Fibroblast of lung (primary cell): ENCODE measurements at regions not wholly inside any gene's neighbourhood (a gene's known extent, or its start where the extent isn't known, plus 50 kb on each side); places are given as distances from the start of the nearest gene placed in this dataset.

ENCODE experiments used
- DNase-seq, 2 donors: peaks; one replicate each; pipeline versions ENCODE4 v3.0.0 to v3.0.0-alpha.2; 2010; ENCODE audit warnings: low read depth in 2 of 2
- H2AFZ ChIP-seq: 2 replicates; pipeline ENCODE4 v1.5.1; 2012; ENCODE audit warnings: low read length, control low read depth, inconsistent platforms
- H3K27ac ChIP-seq: 2 replicates; pipeline ENCODE4 v1.5.1; 2011; ENCODE audit warnings: low read length, control low read depth; ENCODE audit not compliant: insufficient read depth
- H3K27me3 ChIP-seq: 2 replicates; pipeline ENCODE4 v1.5.1; 2011; ENCODE audit warnings: mild to moderate bottlenecking, low read length; ENCODE audit not compliant: control insufficient read depth, insufficient read depth
- H3K36me3 ChIP-seq: 2 replicates; pipeline ENCODE4 v1.5.1; 2011; ENCODE audit warnings: low read length; ENCODE audit not compliant: control insufficient read depth, insufficient read depth
- H3K4me1 ChIP-seq: 2 replicates; pipeline ENCODE4 v1.5.1; 2011; ENCODE audit warnings: low read length; ENCODE audit not compliant: control insufficient read depth, insufficient read depth; ENCODE audit errors: extremely low read depth
- H3K4me2 ChIP-seq: 2 replicates; pipeline ENCODE4 v1.5.1; 2011; ENCODE audit warnings: low read length, control low read depth; ENCODE audit not compliant: insufficient read depth; ENCODE audit errors: extremely low read depth
- H3K4me3 ChIP-seq, 4 experiments: fragments of 200-600 bp in 1 of 4; sonication (generic) in 1 of 4; replicated peaks in 1 of 4; 2 replicates each; pipeline ENCODE4 v1.5.1; 2011 to 2016; ENCODE audit warnings: low read length in 4 of 4, low read depth in 3 of 4, mild to moderate bottlenecking in 3 of 4, control low read depth in 2 of 4, inconsistent platforms in 1 of 4, mixed read lengths in 1 of 4; ENCODE audit not compliant: insufficient read depth in 1 of 4; ENCODE audit errors: control extremely low read depth in 1 of 4
- H3K79me2 ChIP-seq: 2 replicates; pipeline ENCODE4 v1.5.1; 2012; ENCODE audit warnings: mild to moderate bottlenecking, low read length, inconsistent platforms; ENCODE audit not compliant: control insufficient read depth, insufficient read depth
- H3K9ac ChIP-seq: 2 replicates; pipeline ENCODE4 v1.5.1; 2011; ENCODE audit warnings: mild to moderate bottlenecking, low read length, control low read depth; ENCODE audit not compliant: insufficient read depth
- H3K9me3 ChIP-seq: 2 replicates; pipeline ENCODE4 v1.5.1; 2012; ENCODE audit warnings: low read depth, low read length; ENCODE audit not compliant: control insufficient read depth, insufficient read depth
- H4K20me1 ChIP-seq: 2 replicates; pipeline ENCODE4 v1.5.1; 2011; ENCODE audit warnings: low read length; ENCODE audit not compliant: control insufficient read depth, insufficient read depth; ENCODE audit errors: extremely low read depth
- CTCF ChIP-seq, 2 donors: IDR thresholded peaks in 1 of 2; conservative IDR thresholded peaks in 1 of 2; 1 replicate in 1 of 2; 2 replicates in 1 of 2; pipeline ENCODE4 v1.5.1; 2011 to 2012; ENCODE audit warnings: low read length in 2 of 2, control low read depth in 1 of 2, inconsistent platforms in 1 of 2, low read depth in 1 of 2, mild to moderate bottlenecking in 1 of 2
- EZH2 ChIP-seq: IDR thresholded peaks from 2 replicates; pipeline ENCODE4 v1.5.1; 2012; ENCODE audit warnings: low read length, control low read depth, mild to moderate bottlenecking; ENCODE audit errors: missing control alignments

GRCh38 chr17:63035695-63036094 lies 69.7 kb downstream of the TANC2 start:
- H3K4me1 ChIP-seq: no peaks in the 10 kb centered on the region
- H3K4me2 ChIP-seq: no peak overlapping the region
- no peaks in the 10 kb centered on the region for H3K9me3 ChIP-seq
- no peak overlapping the region for H3K4me3 ChIP-seq
- TF ChIP-seq EZH2 (no peak), CTCF (conservative IDR thresholded peaks at IDR 0.05 in 1 of 2, IDR thresholded peaks at IDR 0.05 in 1 of 2; ENCODE audit: low read depth in 1 of 2, low read length in 2 of 2) (no peak)
- H3K27ac ChIP-seq: no peak overlapping the region
- peak in 1 of 2 donors; percentile 81 for DNase-seq
- no peaks in the 10 kb centered on the region for H3K27me3 ChIP-seq
- H4K20me1 ChIP-seq: no peaks in the 10 kb centered on the region
- peaks cover 7% of the 10 kb centered on the region for H3K79me2 ChIP-seq
- no peak overlapping the region for H2AFZ ChIP-seq
- H3K36me3 ChIP-seq: no peaks in the 10 kb centered on the region
- no peak overlapping the region for H3K9ac ChIP-seq

DNA sequence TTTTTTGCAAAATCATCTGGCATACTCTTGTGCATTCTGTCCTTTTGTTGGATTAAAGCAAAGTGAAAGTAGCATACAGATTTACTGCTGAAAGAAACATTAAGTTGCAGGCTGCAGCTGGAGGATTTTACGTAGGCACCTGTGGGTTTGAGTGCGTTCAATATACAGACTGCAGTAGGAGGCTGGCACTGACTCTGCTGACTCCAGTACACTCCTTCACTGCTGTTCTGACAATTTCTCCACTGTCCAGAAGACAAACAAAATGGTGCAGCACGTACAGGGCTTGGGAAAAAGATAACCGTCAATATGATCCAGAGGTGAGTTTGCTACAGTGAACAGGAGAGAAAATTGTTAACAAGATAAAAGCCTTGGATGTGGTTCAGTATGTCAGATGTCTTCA lies 73.3 kb downstream of the TANC2 start:
- no peak overlapping the region for H3K9ac ChIP-seq
- TF ChIP-seq CTCF (conservative IDR thresholded peaks at IDR 0.05 in 1 of 2, IDR thresholded peaks at IDR 0.05 in 1 of 2; ENCODE audit: low read depth in 1 of 2, low read length in 2 of 2) (no peak), EZH2 (no peak)
- H3K27me3 ChIP-seq: no peaks in the 10 kb centered on the region
- H3K27ac ChIP-seq: peak overlapping the region; percentile 11
- H2AFZ ChIP-seq: no peak overlapping the region
- H3K79me2 ChIP-seq: peaks cover 5% of the 10 kb centered on the region
- H3K36me3 ChIP-seq: no peaks in the 10 kb centered on the region
- no peaks in the 10 kb centered on the region for H3K4me1 ChIP-seq
- H3K4me3 ChIP-seq: peak overlapping the region; percentile 22 to 48 (median 36)
- DNase-seq: peak; percentile 17 to 42
- no peaks in the 10 kb centered on the region for H3K9me3 ChIP-seq
- H4K20me1 ChIP-seq: no peaks in the 10 kb centered on the region
- H3K4me2 ChIP-seq: peak overlapping the region; percentile 93

DNA sequence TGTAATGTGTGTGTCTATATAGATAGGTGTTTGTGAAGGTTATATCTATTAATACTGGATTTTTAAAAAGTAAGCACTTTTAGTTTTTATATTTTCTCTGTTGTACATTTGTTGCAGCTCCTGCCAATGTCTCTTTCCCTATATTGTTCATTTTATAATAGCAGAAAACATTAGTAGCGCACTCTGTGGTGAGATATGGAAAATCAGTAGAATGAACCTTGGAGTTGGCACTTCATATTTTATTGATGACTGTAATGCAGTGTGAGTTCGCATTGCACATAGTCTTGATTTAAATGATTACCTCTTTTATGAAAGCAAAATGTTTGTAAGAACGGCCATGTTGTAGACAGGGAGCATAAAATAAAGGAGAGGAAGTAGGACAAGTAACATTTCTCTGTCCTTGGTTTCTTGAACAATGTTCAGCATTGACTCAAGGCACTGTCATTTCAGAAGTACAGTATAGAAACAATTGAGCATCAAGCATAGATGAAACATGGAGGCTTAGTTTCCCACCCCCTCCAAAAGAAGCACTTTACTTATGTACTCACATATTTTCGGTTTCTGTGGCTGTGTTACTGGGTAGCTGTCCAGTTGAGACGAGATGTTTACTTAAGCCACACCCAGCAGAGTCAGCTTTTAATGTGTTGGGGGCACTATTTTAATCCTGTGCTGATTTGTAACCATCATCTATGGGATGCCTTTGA lies 74.0 kb downstream of the TANC2 start:
- H2AFZ ChIP-seq: peak overlapping the region; percentile 50
- no peaks in the 10 kb centered on the region for H4K20me1 ChIP-seq

More for the DNA sequence above, 74.0 kb downstream of the TANC2 start:
- DNase-seq: peak; percentile 75 to 84
- no peak overlapping the region for H3K9ac ChIP-seq
- H3K79me2 ChIP-seq: peaks cover 5% of the 10 kb centered on the region
- no peaks in the 10 kb centered on the region for H3K27me3 ChIP-seq
- H3K4me2 ChIP-seq: peak overlapping the region; percentile 87
- TF ChIP-seq EZH2 (no peak), CTCF (conservative IDR thresholded peaks at IDR 0.05 in 1 of 2, IDR thresholded peaks at IDR 0.05 in 1 of 2; ENCODE audit: low read depth in 1 of 2, low read length in 2 of 2) (no peak)
- H3K4me1 ChIP-seq: no peaks in the 10 kb centered on the region
- H3K9me3 ChIP-seq: no peaks in the 10 kb centered on the region
- peak overlapping the region; percentile 42 for H3K27ac ChIP-seq
- peak overlapping the region; percentile 22 to 48 (median 26) for H3K4me3 ChIP-seq
- no peaks in the 10 kb centered on the region for H3K36me3 ChIP-seq
